HEK293 (cell line): ENCODE measurements at regions not wholly inside any gene's neighbourhood (a gene's known extent, or its start where the extent isn't known, plus 50 kb on each side); places are given as distances from the start of the nearest gene placed in this dataset.

Experiments used
- CTCF ChIA-PET: fragments of 350-600 bp; formaldehyde crosslinking; extraction: SDS; loops from one replicate; lab custom pipeline; 2021; ENCODE audit warnings: antibody characterized with exemption; lab: Yijun Ruan, JAX
- POLR2A ChIA-PET: fragments of 300-600 bp; formaldehyde crosslinking; extraction: SDS; loops from one replicate; lab custom pipeline; 2020; ENCODE audit warnings: antibody characterized with exemption, inconsistent platforms; lab: Yijun Ruan, JAX
- H3K27ac ChIP-seq: fragments of 200-500 bp; sonication (Bioruptor generic); 2 replicates; pipeline ENCODE4 v1.5.1; 2014; ENCODE audit warnings: low read depth, low read length, control low read depth, inconsistent platforms; ENCODE audit errors: extremely low read depth
- H3K36me3 ChIP-seq, 2 experiments: fragments of 200-500 bp in 1 of 2; sonication (Bioruptor generic) in 1 of 2; 1 replicate in 1 of 2; 2 replicates in 1 of 2; pipeline ENCODE4 v1.5.1; 2014 to 2017; ENCODE audit warnings: inconsistent platforms in 2 of 2, low read length in 2 of 2; ENCODE audit not compliant: control insufficient read depth in 2 of 2, insufficient read depth in 1 of 2
- H3K4me1 ChIP-seq: fragments of 200-500 bp; sonication (Bioruptor generic); 2 replicates; pipeline ENCODE4 v1.5.1; 2014; ENCODE audit warnings: mild to moderate bottlenecking, low read length, inconsistent platforms; ENCODE audit not compliant: control insufficient read depth, insufficient read depth
- H3K4me3 ChIP-seq: 2 replicates; pipeline ENCODE4 v1.5.1; 2011; ENCODE audit warnings: low read depth, mild to moderate bottlenecking, control low read depth, low read length, moderate library complexity
- H3K9me3 ChIP-seq: fragments of 200-500 bp; sonication (Bioruptor generic); 2 replicates; pipeline ENCODE4 v1.5.1; 2014; ENCODE audit warnings: low read depth, low read length, inconsistent platforms; ENCODE audit not compliant: control insufficient read depth, insufficient read depth
- AEBP2 ChIP-seq: fragments of 450-650 bp; formaldehyde crosslinking; IDR thresholded peaks from 2 replicates; pipeline ENCODE4 v1.5.1; 2016; ENCODE audit warnings: missing biosample characterization, missing genetic modification characterization, borderline replicate concordance
- MZF1 ChIP-seq: fragments of 450-650 bp; formaldehyde crosslinking; IDR thresholded peaks from 2 replicates; pipeline ENCODE4 v1.5.1; 2017; ENCODE audit warnings: missing biosample characterization, missing genetic modification characterization, borderline replicate concordance
- SCRT1 ChIP-seq: fragments of 450-650 bp; formaldehyde crosslinking; IDR thresholded peaks from 2 replicates; pipeline ENCODE4 v1.5.1; 2016; ENCODE audit warnings: missing biosample characterization, missing genetic modification characterization, borderline replicate concordance
- TRIM28 ChIP-seq: IDR thresholded peaks from 2 replicates; pipeline ENCODE4 v1.6.1; 2011; ENCODE audit warnings: low read length, control low read depth, borderline replicate concordance
- ZFP41 ChIP-seq: fragments of 450-650 bp; formaldehyde crosslinking; IDR thresholded peaks from 2 replicates; pipeline ENCODE4 v1.5.1; 2016; ENCODE audit warnings: missing biosample characterization, missing genetic modification characterization, borderline replicate concordance
- ZNF148 ChIP-seq: fragments of 450-650 bp; formaldehyde crosslinking; IDR thresholded peaks from 2 replicates; pipeline ENCODE4 v1.5.0; 2017; ENCODE audit warnings: missing biosample characterization, missing genetic modification characterization, borderline replicate concordance
- ZNF223 ChIP-seq: fragments of 450-650 bp; formaldehyde crosslinking; IDR thresholded peaks from 2 replicates; pipeline ENCODE4 v1.5.1; 2016; ENCODE audit warnings: missing biosample characterization, missing genetic modification characterization
- ZNF311 ChIP-seq: fragments of 450-650 bp; formaldehyde crosslinking; IDR thresholded peaks from 2 replicates; pipeline ENCODE4 v1.5.1; 2017; ENCODE audit warnings: missing biosample characterization, missing genetic modification characterization, borderline replicate concordance
- ZNF501 ChIP-seq: fragments of 450-650 bp; formaldehyde crosslinking; IDR thresholded peaks from 2 replicates; pipeline ENCODE4 v1.5.1; 2016; ENCODE audit warnings: missing biosample characterization, missing genetic modification characterization
- ZNF518A ChIP-seq: fragments of 450-650 bp; formaldehyde crosslinking; conservative IDR thresholded peaks from 2 replicates; pipeline ENCODE4 v1.5.1; 2016; ENCODE audit warnings: low read depth, missing biosample characterization, missing genetic modification characterization
- ZNF610 ChIP-seq: fragments of 450-650 bp; formaldehyde crosslinking; IDR thresholded peaks from 2 replicates; pipeline ENCODE4 v1.5.1; 2016; ENCODE audit warnings: missing biosample characterization, missing genetic modification characterization, borderline replicate concordance
- ZNF677 ChIP-seq: fragments of 450-650 bp; IDR thresholded peaks from 2 replicates; pipeline ENCODE4 v1.5.0; 2018; ENCODE audit warnings: missing biosample characterization, mild to moderate bottlenecking, missing genetic modification characterization, moderate library complexity
- ZNF776 ChIP-seq: fragments of 450-650 bp; formaldehyde crosslinking; IDR thresholded peaks from 2 replicates; pipeline ENCODE4 v1.5.0; 2017; ENCODE audit warnings: missing biosample characterization, missing genetic modification characterization, borderline replicate concordance
- ZNF777 ChIP-seq: fragments of 450-650 bp; formaldehyde crosslinking; IDR thresholded peaks from 2 replicates; pipeline ENCODE4 v1.5.1; 2017; ENCODE audit warnings: missing biosample characterization, missing genetic modification characterization, borderline replicate concordance
- ZSCAN18 ChIP-seq: fragments of 450-650 bp; formaldehyde crosslinking; IDR thresholded peaks from 2 replicates; pipeline ENCODE4 v1.5.1; 2016; ENCODE audit warnings: missing biosample characterization, missing genetic modification characterization
- ZSCAN4 ChIP-seq: fragments of 450-650 bp; formaldehyde crosslinking; IDR thresholded peaks from 2 replicates; pipeline ENCODE4 v1.5.1; 2017; ENCODE audit warnings: missing biosample characterization, missing genetic modification characterization

GRCh38 chr16:61263400-61263799, 772.8 kb downstream of the CDH8 start (continued):
- TF ChIP-seq ZNF148 (tag by site-specific recombination): no peak

GRCh38 chr16:61261315-61261714, 774.9 kb downstream of the CDH8 start:
- Histone ChIP-seq H3K36me3 (no peaks in the 10 kb centered on the region), H3K4me3 (no peak overlapping the region), H3K9me3 (no peaks in the 10 kb centered on the region), H3K27ac (no peak overlapping the region), H3K4me1 (no peaks in the 10 kb centered on the region)
- POLR2A ChIA-PET: no interaction called here
- TF ChIP-seq AEBP2 (tag by site-specific recombination) (no peak), SCRT1 (tag by site-specific recombination) (no peak), ZNF518A (no peak), ZNF777 (tag by site-specific recombination) (no peak), ZNF776 (tag by site-specific recombination) (no peak), ZNF677 (tag by site-specific recombination) (no peak), ZSCAN4 (tag by site-specific recombination) (no peak), ZNF501 (tag by site-specific recombination) (no peak), ZNF610 (tag by site-specific recombination) (no peak), MZF1 (tag by site-specific recombination) (no peak), TRIM28 (no peak), ZFP41 (no peak), ZSCAN18 (no peak), ZNF311 (tag by site-specific recombination) (no peak), ZNF223 (no peak)
- CTCF ChIA-PET: no interaction called here
